H1 (cell line): ENCODE measurements at regions not wholly inside any gene's neighbourhood (a gene's known extent, or its start where the extent isn't known, plus 50 kb on each side); places are given as distances from the start of the nearest gene placed in this dataset.

ENCODE experiments used
- CTCF ChIA-PET: fragments of 300-600 bp; sonication (Branson Sonifier 250); formaldehyde crosslinking; loops from one replicate; lab custom pipeline; 2021; ENCODE audit not compliant: partially characterized antibody; lab: Charles Lee
- POLR2A ChIA-PET: fragments of 300-600 bp; sonication (Branson Sonifier 250); formaldehyde crosslinking; loops from one replicate; lab custom pipeline; 2021; ENCODE audit warnings: inconsistent platforms; ENCODE audit not compliant: partially characterized antibody; lab: Charles Lee
- DNase-seq, 2 experiments: peaks; one replicate each; pipeline versions ENCODE4 v3.0.0 to v3.0.0-alpha.2; 2010 to 2022; ENCODE audit warnings: low spot score in 2 of 2, low read depth in 1 of 2, mixed read lengths in 1 of 2
- FAIRE-seq: peaks from 2 replicates; lab custom pipeline; 2011; peaks lifted over from hg19 to GRCh38; lab: Jason Lieb, UNC
- H2AFZ ChIP-seq: 2 replicates; pipeline ENCODE4 v1.8.1; 2012; ENCODE audit warnings: low read length, inconsistent platforms
- H2AK5ac ChIP-seq: 2 replicates; pipeline ENCODE4 v1.6.1; 2013; ENCODE audit warnings: low read depth, low read length
- H2BK120ac ChIP-seq: replicated peaks from 2 replicates; pipeline ENCODE3; 2013; ENCODE audit warnings: low read depth, low read length, inconsistent platforms
- H2BK12ac ChIP-seq: 2 replicates; pipeline ENCODE4 v1.6.1; 2013; ENCODE audit warnings: low read depth, low read length
- H2BK15ac ChIP-seq: 2 replicates; pipeline ENCODE4 v1.6.1; 2013; ENCODE audit warnings: low read length
- H2BK20ac ChIP-seq: 2 replicates; pipeline ENCODE4 v1.6.1; 2013; ENCODE audit warnings: low read length
- H2BK5ac ChIP-seq: 2 replicates; pipeline ENCODE4 v1.6.1; 2013; ENCODE audit warnings: low read depth, low read length
- H3K14ac ChIP-seq: 2 replicates; pipeline ENCODE4 v1.6.1; 2013; ENCODE audit warnings: inconsistent platforms; ENCODE audit not compliant: insufficient read length
- H3K18ac ChIP-seq: 2 replicates; pipeline ENCODE4 v1.6.1; 2013; ENCODE audit warnings: low read length; ENCODE audit errors: extremely low read depth
- H3K23ac ChIP-seq: 2 replicates; pipeline ENCODE4 v1.6.1; 2013; ENCODE audit warnings: inconsistent platforms; ENCODE audit not compliant: insufficient read length
- H3K23me2 ChIP-seq: 2 replicates; pipeline ENCODE4 v1.6.1; 2013; ENCODE audit warnings: low read depth, low read length
- H3K27ac ChIP-seq: 2 replicates; pipeline ENCODE4 v1.6.1; 2011; ENCODE audit warnings: low read depth, low read length, inconsistent platforms
- H3K27me3 ChIP-seq, 4 experiments: replicated peaks in 1 of 4; 1 replicate in 1 of 4; 2 replicates in 3 of 4; pipeline versions ENCODE4 v1.6.1 to v1.8.1; 2011 to 2013; ENCODE audit warnings: low read length in 3 of 4, mild to moderate bottlenecking in 3 of 4, inconsistent platforms in 2 of 4, mixed read lengths in 2 of 4, moderate library complexity in 1 of 4; ENCODE audit not compliant: control insufficient read depth in 3 of 4, insufficient read depth in 3 of 4; ENCODE audit errors: extremely low read depth in 1 of 4
- H3K36me3 ChIP-seq, 4 experiments: 2 replicates each; pipeline versions ENCODE4 v1.6.1 to v1.8.1; 2011 to 2013; ENCODE audit warnings: mild to moderate bottlenecking in 4 of 4, low read length in 3 of 4, moderate library complexity in 2 of 4, control low read depth in 1 of 4, inconsistent platforms in 1 of 4; ENCODE audit not compliant: insufficient read depth in 4 of 4, control insufficient read depth in 2 of 4
- H3K4ac ChIP-seq: replicated peaks from 2 replicates; pipeline ENCODE3; 2013; ENCODE audit warnings: low read length, low read depth, mixed read lengths, inconsistent platforms; ENCODE audit not compliant: insufficient read length
- H3K4me1 ChIP-seq, 4 experiments: replicated peaks in 1 of 4; 1 replicate in 1 of 4; 2 replicates in 3 of 4; pipeline versions ENCODE4 v1.6.1 to v1.8.1; 2011 to 2013; ENCODE audit warnings: low read length in 3 of 4, inconsistent platforms in 2 of 4, mixed read lengths in 1 of 4; ENCODE audit not compliant: insufficient read depth in 4 of 4, control insufficient read depth in 3 of 4
- H3K4me2 ChIP-seq, 2 experiments: 2 replicates each; pipeline versions ENCODE4 v1.6.1 to v1.8.1; 2011 to 2013; ENCODE audit warnings: low read depth in 2 of 2, low read length in 2 of 2, control low read depth in 1 of 2, inconsistent platforms in 1 of 2, mild to moderate bottlenecking in 1 of 2; ENCODE audit not compliant: insufficient read depth in 1 of 2
- H3K4me3 ChIP-seq, 4 experiments: fragments of 200-600, 300-600 bp in 1 of 4; sonication (generic), shearing (Covaris generic), sonication (Bioruptor Twin) in 1 of 4; 2 replicates each; pipeline versions ENCODE4 v1.5.1 to v1.8.1; 2011 to 2016; ENCODE audit warnings: low read length in 4 of 4, low read depth in 3 of 4, control low read depth in 2 of 4, inconsistent platforms in 2 of 4, mild to moderate bottlenecking in 2 of 4, mixed read lengths in 1 of 4, moderate library complexity in 1 of 4; ENCODE audit not compliant: insufficient read depth in 2 of 4; ENCODE audit errors: extremely low read depth in 1 of 4
- H3K56ac ChIP-seq: replicated peaks from 2 replicates; pipeline ENCODE3; 2013; ENCODE audit warnings: low read depth, mild to moderate bottlenecking, mixed read lengths, low read length, inconsistent platforms; ENCODE audit not compliant: insufficient read length
- H3K79me1 ChIP-seq: 2 replicates; pipeline ENCODE4 v1.6.1; 2013; ENCODE audit warnings: low read depth, low read length, control low read depth
- H3K79me2 ChIP-seq, 2 experiments: 2 replicates each; pipeline versions ENCODE4 v1.6.1 to v1.8.1; 2012 to 2013; ENCODE audit warnings: low read length in 2 of 2, mild to moderate bottlenecking in 2 of 2, inconsistent platforms in 1 of 2; ENCODE audit not compliant: insufficient read depth in 2 of 2, control insufficient read depth in 1 of 2
- H3K9ac ChIP-seq, 4 experiments: replicated peaks in 1 of 4; 1 replicate in 1 of 4; 2 replicates in 3 of 4; pipeline versions ENCODE4 v1.6.1 to v1.8.1; 2011 to 2013; ENCODE audit warnings: low read depth in 3 of 4, low read length in 3 of 4, control low read depth in 2 of 4, mild to moderate bottlenecking in 2 of 4, moderate library complexity in 2 of 4, inconsistent platforms in 1 of 4; ENCODE audit errors: extremely low read depth in 1 of 4
- H3K9me3 ChIP-seq, 2 experiments: 2 replicates each; pipeline versions ENCODE4 v1.6.1 to v1.8.1; 2012 to 2013; ENCODE audit warnings: mild to moderate bottlenecking in 2 of 2, moderate library complexity in 2 of 2, control low read depth in 1 of 2, inconsistent platforms in 1 of 2, low read depth in 1 of 2, low read length in 1 of 2, mixed read lengths in 1 of 2; ENCODE audit not compliant: insufficient read depth in 2 of 2
- H4K20me1 ChIP-seq, 2 experiments: replicated peaks in 1 of 2; 2 replicates each; pipeline versions ENCODE3 to v1.8.1; 2011 to 2013; ENCODE audit warnings: inconsistent platforms in 2 of 2, low read length in 2 of 2, mild to moderate bottlenecking in 1 of 2; ENCODE audit not compliant: insufficient read depth in 2 of 2, control insufficient read depth in 1 of 2
- H4K5ac ChIP-seq: 2 replicates; pipeline ENCODE4 v1.6.1; 2013; ENCODE audit warnings: low read length, low read depth, mixed read lengths, inconsistent platforms; ENCODE audit not compliant: insufficient read length
- H4K8ac ChIP-seq: 2 replicates; pipeline ENCODE4 v1.8.0; 2013; ENCODE audit warnings: mild to moderate bottlenecking, moderate library complexity, low read length, inconsistent platforms; ENCODE audit not compliant: insufficient read depth; ENCODE audit errors: extremely low read depth
- H4K91ac ChIP-seq: replicated peaks from 2 replicates; pipeline ENCODE3; 2013; ENCODE audit warnings: low read length, mixed read lengths, inconsistent platforms; ENCODE audit not compliant: insufficient read length
- CREB1 ChIP-seq: IDR thresholded peaks from 2 replicates; pipeline ENCODE4 v1.6.1; 2012; ENCODE audit warnings: inconsistent platforms
- HDAC6 ChIP-seq: IDR thresholded peaks from one replicate; pipeline ENCODE4 v1.7.1; 2012; ENCODE audit warnings: low read depth, mild to moderate bottlenecking, inconsistent platforms, low read length, moderate library complexity
- KDM5A ChIP-seq: fragments of 200-600 bp; IDR thresholded peaks from 2 replicates; pipeline ENCODE4 v1.7.1; 2012; ENCODE audit warnings: mild to moderate bottlenecking, low read length, inconsistent platforms, mixed read lengths
- RFX5 ChIP-seq: IDR thresholded peaks from 2 replicates; pipeline ENCODE4 v1.6.1; 2011; ENCODE audit warnings: low read depth, low read length, improper control_type of control experiment, borderline replicate concordance
- SAP30 ChIP-seq: fragments of 300-600 bp; sonication (generic); IDR thresholded peaks from 2 replicates; pipeline ENCODE4 v1.7.1; 2012; ENCODE audit warnings: low read length, moderate library complexity, mild to moderate bottlenecking, inconsistent platforms; ENCODE audit not compliant: insufficient read depth, insufficient replicate concordance
- SIN3A ChIP-seq, 2 experiments: IDR thresholded peaks in 1 of 2; conservative IDR thresholded peaks in 1 of 2; 2 replicates each; pipeline ENCODE4 v1.6.1; 2011 to 2012; ENCODE audit warnings: low read length in 2 of 2, improper control_type of control experiment in 1 of 2, low read depth in 1 of 2, mild to moderate bottlenecking in 1 of 2
- SP1 ChIP-seq: IDR thresholded peaks from 2 replicates; pipeline ENCODE4 v1.6.1; 2011; ENCODE audit warnings: low read depth, low read length
- SP2 ChIP-seq: IDR thresholded peaks from 2 replicates; pipeline ENCODE4 v1.6.1; 2012; ENCODE audit warnings: mild to moderate bottlenecking, low read length, inconsistent platforms
- TAF1 ChIP-seq: IDR thresholded peaks from 2 replicates; pipeline ENCODE4 v1.6.1; 2011; ENCODE audit warnings: mild to moderate bottlenecking, low read depth, low read length
- WGBS, 2 experiments: shearing (Covaris generic) in 1 of 2; methylation state at CpG; one replicate each; pipeline versions ENCODE4 v1.1.6 to v1.1.7; 2013 to 2015; ENCODE audit warnings: low lambda C conversion rate in 2 of 2, mixed read lengths in 2 of 2, inconsistent platforms in 1 of 2, low coverage in 1 of 2, missing lambda C conversion rate in 1 of 2; ENCODE audit not compliant: insufficient replicate concordance in 2 of 2, insufficient coverage in 1 of 2, insufficient read length in 1 of 2; ENCODE audit errors: extremely low coverage in 1 of 2, missing lambda C conversion rate in 1 of 2; 5-methylcytosine and 5-hydroxymethylcytosine counted together
- TF ChIP-seq, protein P1 (sequence below), 3 experiments: IDR thresholded peaks; 1 replicate in 2 of 3; 2 replicates in 1 of 3; pipeline versions ENCODE4 v1.5.1 to v1.6.1; 2011; ENCODE audit warnings: low read length in 3 of 3, mild to moderate bottlenecking in 3 of 3, inconsistent platforms in 2 of 3, low read depth in 1 of 3, moderate library complexity in 1 of 3; ENCODE audit not compliant: insufficient read depth in 1 of 3; ENCODE audit errors: control extremely low read depth in 1 of 3
- TF ChIP-seq, protein P2 (sequence below): IDR thresholded peaks from 2 replicates; pipeline ENCODE4 v1.6.1; 2012; ENCODE audit warnings: inconsistent platforms
- TF ChIP-seq, protein P3 (sequence below): IDR thresholded peaks from 2 replicates; pipeline ENCODE4 v1.6.1; 2012; ENCODE audit warnings: inconsistent platforms

DNA sequence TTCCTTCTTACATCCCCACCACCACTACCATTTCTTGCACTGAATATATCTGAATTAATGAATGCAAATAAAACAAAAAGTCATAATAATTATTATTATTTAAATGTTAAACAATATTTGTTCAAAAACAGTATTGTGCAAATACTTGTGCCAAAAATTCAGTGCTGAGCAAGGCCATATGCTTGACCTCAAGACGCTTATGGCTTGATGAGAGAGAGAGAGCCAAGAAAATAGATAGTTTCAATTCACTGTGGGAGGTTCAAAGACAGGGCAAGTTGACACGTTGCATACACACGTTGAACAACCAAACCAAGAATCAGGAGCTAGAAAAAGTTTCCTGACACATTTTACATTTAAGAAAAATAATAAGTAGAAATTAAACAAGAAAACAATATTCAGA is 1421.7 kb downstream of the KCNT2 start:
- H4K5ac ChIP-seq, result no peak overlapping the region
- H3K79me2 ChIP-seq, result no peaks in the 10 kb centered on the region
- DNase-seq (no peak), FAIRE-seq (no peak)
- no peak overlapping the region for H3K9ac ChIP-seq
- H3K4me2 ChIP-seq, result no peak overlapping the region
- CTCF ChIA-PET, result interaction anchor here (1.2 kb wide), 1 partner anchor 12 kb away, joined by 3 read pairs; no protein-coding TSS in a partner anchor
- H2BK20ac ChIP-seq, result no peak overlapping the region
- no peak overlapping the region for H3K27ac ChIP-seq
- H3K4me1 ChIP-seq, result no peaks in the 10 kb centered on the region
- H3K4me3 ChIP-seq, result no peak overlapping the region
- no peaks in the 10 kb centered on the region for H4K20me1 ChIP-seq
- no peaks in the 10 kb centered on the region for H3K79me1 ChIP-seq
- H2AFZ ChIP-seq, result no peak overlapping the region
- H3K4ac ChIP-seq, result no peak overlapping the region
- no peak overlapping the region for H3K23ac ChIP-seq
- no peak overlapping the region for H4K91ac ChIP-seq
- H2BK120ac ChIP-seq, result no peak overlapping the region
- H3K14ac ChIP-seq, result no peak overlapping the region
- H4K8ac ChIP-seq, result no peak overlapping the region
- no peak overlapping the region for H3K56ac ChIP-seq
- no peak overlapping the region for H2AK5ac ChIP-seq
- H3K18ac ChIP-seq, result no peak overlapping the region
- H3K27me3 ChIP-seq, result no peaks in the 10 kb centered on the region
- H3K9me3 ChIP-seq, result no peaks in the 10 kb centered on the region
- no peaks in the 10 kb centered on the region for H3K23me2 ChIP-seq
- H2BK12ac ChIP-seq, result no peak overlapping the region
- no peak overlapping the region for H2BK5ac ChIP-seq
- no peak overlapping the region for H2BK15ac ChIP-seq
- H3K36me3 ChIP-seq, result no peaks in the 10 kb centered on the region
- WGBS, 2 experiments, result 97% methylated on average over 3 of the region's 3 CpGs; no CpG with 5 or more reads in 1 of the 2 experiments
- POLR2A ChIA-PET, result no interaction called here
- TF ChIP-seq SAP30, result no peak
- no peak for TF ChIP-seq SP2
- TF ChIP-seq TAF1, result no peak
- no peak for TF ChIP-seq CREB1
- TF ChIP-seq, protein P1, sequence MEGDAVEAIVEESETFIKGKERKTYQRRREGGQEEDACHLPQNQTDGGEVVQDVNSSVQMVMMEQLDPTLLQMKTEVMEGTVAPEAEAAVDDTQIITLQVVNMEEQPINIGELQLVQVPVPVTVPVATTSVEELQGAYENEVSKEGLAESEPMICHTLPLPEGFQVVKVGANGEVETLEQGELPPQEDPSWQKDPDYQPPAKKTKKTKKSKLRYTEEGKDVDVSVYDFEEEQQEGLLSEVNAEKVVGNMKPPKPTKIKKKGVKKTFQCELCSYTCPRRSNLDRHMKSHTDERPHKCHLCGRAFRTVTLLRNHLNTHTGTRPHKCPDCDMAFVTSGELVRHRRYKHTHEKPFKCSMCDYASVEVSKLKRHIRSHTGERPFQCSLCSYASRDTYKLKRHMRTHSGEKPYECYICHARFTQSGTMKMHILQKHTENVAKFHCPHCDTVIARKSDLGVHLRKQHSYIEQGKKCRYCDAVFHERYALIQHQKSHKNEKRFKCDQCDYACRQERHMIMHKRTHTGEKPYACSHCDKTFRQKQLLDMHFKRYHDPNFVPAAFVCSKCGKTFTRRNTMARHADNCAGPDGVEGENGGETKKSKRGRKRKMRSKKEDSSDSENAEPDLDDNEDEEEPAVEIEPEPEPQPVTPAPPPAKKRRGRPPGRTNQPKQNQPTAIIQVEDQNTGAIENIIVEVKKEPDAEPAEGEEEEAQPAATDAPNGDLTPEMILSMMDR (IDR thresholded peaks at IDR 0.05; ENCODE audit: control extremely low read depth in 1 of 3, insufficient read depth in 1 of 3, low read depth in 1 of 3, low read length in 3 of 3), result no peak
- TF ChIP-seq, protein P2, sequence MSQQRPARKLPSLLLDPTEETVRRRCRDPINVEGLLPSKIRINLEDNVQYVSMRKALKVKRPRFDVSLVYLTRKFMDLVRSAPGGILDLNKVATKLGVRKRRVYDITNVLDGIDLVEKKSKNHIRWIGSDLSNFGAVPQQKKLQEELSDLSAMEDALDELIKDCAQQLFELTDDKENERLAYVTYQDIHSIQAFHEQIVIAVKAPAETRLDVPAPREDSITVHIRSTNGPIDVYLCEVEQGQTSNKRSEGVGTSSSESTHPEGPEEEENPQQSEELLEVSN, result no peak
- no peak for TF ChIP-seq KDM5A
- no peak for TF ChIP-seq HDAC6
- TF ChIP-seq, protein P3, sequence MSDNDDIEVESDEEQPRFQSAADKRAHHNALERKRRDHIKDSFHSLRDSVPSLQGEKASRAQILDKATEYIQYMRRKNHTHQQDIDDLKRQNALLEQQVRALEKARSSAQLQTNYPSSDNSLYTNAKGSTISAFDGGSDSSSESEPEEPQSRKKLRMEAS, result no peak
- no peak for TF ChIP-seq SIN3A (conservative IDR thresholded peaks at IDR 0.05 in 1 of 2, IDR thresholded peaks at IDR 0.05 in 1 of 2; ENCODE audit: low read depth in 1 of 2, low read length in 2 of 2)
- no peak for TF ChIP-seq RFX5
- TF ChIP-seq SP1, result no peak
